OCI-LY3 (cell line): ENCODE measurements at regions not wholly inside any gene's neighbourhood (a gene's known extent, or its start where the extent isn't known, plus 50 kb on each side); places are given as distances from the start of the nearest gene placed in this dataset.

Experiments used
- H2AFZ ChIP-seq: fragments of 200-600, 300-600 bp; shearing (Covaris generic); 2 replicates; pipeline ENCODE4 v1.6.0; 2014; ENCODE audit warnings: antibody characterized with exemption, low read depth, low read length
- H3K27ac ChIP-seq: fragments of 200-600, 300-600 bp; sonication (generic); 2 replicates; pipeline ENCODE4 v1.5.1; 2014; ENCODE audit warnings: mild to moderate bottlenecking, low read length, moderate library complexity, mixed read lengths
- H3K27me3 ChIP-seq: fragments of 200-600, 300-600 bp; sonication (generic); 2 replicates; pipeline ENCODE4 v1.6.1; 2014; ENCODE audit warnings: low read depth, low read length, mixed read lengths
- H3K36me3 ChIP-seq: fragments of 200-600, 300-600 bp; sonication (generic); replicated peaks from 2 replicates; pipeline ENCODE3; 2014; ENCODE audit warnings: low read depth, low read length, mixed read lengths
- H3K4me1 ChIP-seq: fragments of 300-600, 200-600 bp; sonication (generic); 2 replicates; pipeline ENCODE4 v1.6.1; 2014; ENCODE audit warnings: low read length, mixed read lengths
- H3K4me2 ChIP-seq: fragments of 200-600, 300-600 bp; sonication (generic); 2 replicates; pipeline ENCODE4 v1.6.1; 2014; ENCODE audit warnings: low read length, mixed read lengths
- H3K4me3 ChIP-seq: fragments of 300-600, 200-600 bp; sonication (generic); 2 replicates; pipeline ENCODE4 v1.5.1; 2014; ENCODE audit warnings: antibody characterized with exemption, mild to moderate bottlenecking, low read length, moderate library complexity
- H3K79me2 ChIP-seq: fragments of 300-600, 200-600 bp; shearing (Covaris generic); 2 replicates; pipeline ENCODE4 v1.6.1; 2014; ENCODE audit warnings: mild to moderate bottlenecking, low read length, mixed read lengths
- H3K9ac ChIP-seq: fragments of 300-600, 200-600 bp; shearing (Covaris generic); 2 replicates; pipeline ENCODE4 v1.6.0; 2014; ENCODE audit warnings: mild to moderate bottlenecking, low read length, moderate library complexity
- H3K9me3 ChIP-seq: fragments of 200-600, 300-600 bp; shearing (Covaris generic); 2 replicates; pipeline ENCODE4 v1.6.1; 2014; ENCODE audit warnings: low read length, mixed read lengths; ENCODE audit not compliant: insufficient read depth
- H4K20me1 ChIP-seq: fragments of 200-600, 300-600 bp; sonication (generic); 2 replicates; pipeline ENCODE4 v1.6.1; 2016; ENCODE audit warnings: low read length, mixed read lengths; ENCODE audit not compliant: insufficient read depth
- EZH2phosphoT487 ChIP-seq: fragments of 200-600 bp; shearing (Covaris generic); IDR thresholded peaks from 2 replicates; pipeline ENCODE4 v1.6.1; 2018; ENCODE audit warnings: antibody characterized with exemption, mixed run types, low read depth
- TF ChIP-seq, protein P1 (sequence below): fragments of 200-600, 300-600 bp; sonication (generic); IDR thresholded peaks from 2 replicates; pipeline ENCODE4 v1.5.1; 2014; ENCODE audit warnings: antibody characterized with exemption, low read length, low read depth

- H3K27ac ChIP-seq = no peak overlapping the region
- no peak overlapping the region for H2AFZ ChIP-seq
- no peaks in the 10 kb centered on the region for H3K36me3 ChIP-seq
- H3K4me2 ChIP-seq = no peak overlapping the region
- no peaks in the 10 kb centered on the region for H4K20me1 ChIP-seq
- H3K9ac ChIP-seq = no peak overlapping the region
- no peaks in the 10 kb centered on the region for H3K4me1 ChIP-seq
- no peaks in the 10 kb centered on the region for H3K27me3 ChIP-seq
- TF ChIP-seq EZH2phosphoT487 = no peak
- TF ChIP-seq, protein P1, sequence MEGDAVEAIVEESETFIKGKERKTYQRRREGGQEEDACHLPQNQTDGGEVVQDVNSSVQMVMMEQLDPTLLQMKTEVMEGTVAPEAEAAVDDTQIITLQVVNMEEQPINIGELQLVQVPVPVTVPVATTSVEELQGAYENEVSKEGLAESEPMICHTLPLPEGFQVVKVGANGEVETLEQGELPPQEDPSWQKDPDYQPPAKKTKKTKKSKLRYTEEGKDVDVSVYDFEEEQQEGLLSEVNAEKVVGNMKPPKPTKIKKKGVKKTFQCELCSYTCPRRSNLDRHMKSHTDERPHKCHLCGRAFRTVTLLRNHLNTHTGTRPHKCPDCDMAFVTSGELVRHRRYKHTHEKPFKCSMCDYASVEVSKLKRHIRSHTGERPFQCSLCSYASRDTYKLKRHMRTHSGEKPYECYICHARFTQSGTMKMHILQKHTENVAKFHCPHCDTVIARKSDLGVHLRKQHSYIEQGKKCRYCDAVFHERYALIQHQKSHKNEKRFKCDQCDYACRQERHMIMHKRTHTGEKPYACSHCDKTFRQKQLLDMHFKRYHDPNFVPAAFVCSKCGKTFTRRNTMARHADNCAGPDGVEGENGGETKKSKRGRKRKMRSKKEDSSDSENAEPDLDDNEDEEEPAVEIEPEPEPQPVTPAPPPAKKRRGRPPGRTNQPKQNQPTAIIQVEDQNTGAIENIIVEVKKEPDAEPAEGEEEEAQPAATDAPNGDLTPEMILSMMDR = no peak
- H3K4me3 ChIP-seq = no peak overlapping the region
- no peaks in the 10 kb centered on the region for H3K9me3 ChIP-seq
- H3K79me2 ChIP-seq = no peaks in the 10 kb centered on the region
Observed at GRCh38 chr11:22432291-22433093, 94.3 kb downstream of the SLC17A6 start.

- no peaks in the 10 kb centered on the region for H3K79me2 ChIP-seq
- no peak overlapping the region for H3K27ac ChIP-seq
- no peaks in the 10 kb centered on the region for H3K27me3 ChIP-seq
- no peak overlapping the region for H3K4me2 ChIP-seq
- no peaks in the 10 kb centered on the region for H3K4me1 ChIP-seq
- no peak overlapping the region for H3K4me3 ChIP-seq
- no peak for TF ChIP-seq EZH2phosphoT487
- TF ChIP-seq, protein P1 = no peak
- no peaks in the 10 kb centered on the region for H4K20me1 ChIP-seq
- no peaks in the 10 kb centered on the region for H3K36me3 ChIP-seq
- no peak overlapping the region for H3K9ac ChIP-seq
- H3K9me3 ChIP-seq = no peaks in the 10 kb centered on the region
- H2AFZ ChIP-seq = no peak overlapping the region
Observed at GRCh38 chr11:22431106-22431505, 92.9 kb downstream of the SLC17A6 start.

GRCh38 chr11:22430639-22431038, 92.5 kb downstream of the SLC17A6 start:
- H3K4me2 ChIP-seq = no peak overlapping the region
- H2AFZ ChIP-seq = no peak overlapping the region
- no peak for TF ChIP-seq EZH2phosphoT487
- no peaks in the 10 kb centered on the region for H3K4me1 ChIP-seq
- no peak overlapping the region for H3K9ac ChIP-seq
- no peaks in the 10 kb centered on the region for H4K20me1 ChIP-seq
- H3K36me3 ChIP-seq = no peaks in the 10 kb centered on the region
- H3K27me3 ChIP-seq = no peaks in the 10 kb centered on the region
- no peak overlapping the region for H3K27ac ChIP-seq
- H3K4me3 ChIP-seq = no peak overlapping the region
- no peaks in the 10 kb centered on the region for H3K79me2 ChIP-seq
- no peaks in the 10 kb centered on the region for H3K9me3 ChIP-seq

DNA sequence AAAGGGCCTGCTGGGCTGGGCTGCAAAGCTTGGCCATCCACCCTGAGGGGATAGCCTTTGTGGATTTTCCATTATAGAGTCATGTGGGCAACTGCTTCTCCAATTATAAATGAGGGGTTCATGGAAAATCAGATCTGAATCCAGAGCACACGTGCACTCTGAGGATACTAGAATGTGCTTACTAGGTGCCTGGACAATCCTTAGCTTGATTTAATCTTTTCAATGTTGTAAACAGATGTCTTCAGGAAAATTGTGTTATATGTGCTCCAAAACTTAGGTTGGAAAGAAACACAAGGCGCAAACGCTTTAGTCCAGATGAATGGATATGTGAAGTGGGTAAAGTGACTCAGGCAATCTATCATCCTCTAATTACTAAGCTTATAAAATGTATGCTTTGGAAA, 92.0 kb downstream of the SLC17A6 start:
- H3K79me2 ChIP-seq = no peaks in the 10 kb centered on the region
- no peak for TF ChIP-seq EZH2phosphoT487
- TF ChIP-seq, protein P1 = no peak
- H3K36me3 ChIP-seq = no peaks in the 10 kb centered on the region
- H3K27me3 ChIP-seq = no peaks in the 10 kb centered on the region
- H3K9me3 ChIP-seq = no peaks in the 10 kb centered on the region
- no peak overlapping the region for H3K27ac ChIP-seq
- H3K4me1 ChIP-seq = no peaks in the 10 kb centered on the region
- H4K20me1 ChIP-seq = no peaks in the 10 kb centered on the region
- H3K9ac ChIP-seq = no peak overlapping the region
- H3K4me3 ChIP-seq = no peak overlapping the region
- no peak overlapping the region for H3K4me2 ChIP-seq
- H2AFZ ChIP-seq = no peak overlapping the region
